ENCODE measurements at regions not wholly inside any gene's neighbourhood (a gene's known extent, or its start where the extent isn't known, plus 50 kb on each side); places are given as distances from the start of the nearest gene placed in this dataset.

- ATAC-seq (replicated peaks in 1 of 2) (no peak), DNase-seq (no peak)
- Mint-ChIP-seq H3K36me3 (ENCODE audit: insufficient read depth in 2 of 2) (no peaks in the 10 kb centered on the region), H3K4me3 (no peak overlapping the region), H3K9me3 (peaks cover 2% of the 10 kb centered on the region in 2 donors), H3K4me1 (ENCODE audit: low read depth) (no peaks in the 10 kb centered on the region), H3K27me3 (ENCODE audit: low read depth) (no peaks in the 10 kb centered on the region), H3K27ac (no peak overlapping the region)
Observed at GRCh38 chr2:129240061-129240460, 739.4 kb upstream of the RAB6C start.

GRCh38 chr2:129242269-129242668 is 737.2 kb upstream of the RAB6C start:
- Mint-ChIP-seq H3K4me1 (ENCODE audit: low read depth) (no peaks in the 10 kb centered on the region), H3K27ac (no peak overlapping the region), H3K27me3 (ENCODE audit: low read depth) (no peaks in the 10 kb centered on the region), H3K36me3 (ENCODE audit: insufficient read depth in 2 of 2) (no peaks in the 10 kb centered on the region), H3K4me3 (no peak overlapping the region), H3K9me3 (peaks cover 0 to 4% of the 10 kb centered on the region in 2 donors)
- DNase-seq: no peak
- no peak for ATAC-seq (replicated peaks in 1 of 2)

- H3K27me3 Mint-ChIP-seq (ENCODE audit: low read depth): no peaks in the 10 kb centered on the region
- peaks cover 0 to 4% of the 10 kb centered on the region in 2 donors for H3K9me3 Mint-ChIP-seq
Observed at GRCh38 chr2:129247751-129248150, 731.7 kb upstream of the RAB6C start.

DNA sequence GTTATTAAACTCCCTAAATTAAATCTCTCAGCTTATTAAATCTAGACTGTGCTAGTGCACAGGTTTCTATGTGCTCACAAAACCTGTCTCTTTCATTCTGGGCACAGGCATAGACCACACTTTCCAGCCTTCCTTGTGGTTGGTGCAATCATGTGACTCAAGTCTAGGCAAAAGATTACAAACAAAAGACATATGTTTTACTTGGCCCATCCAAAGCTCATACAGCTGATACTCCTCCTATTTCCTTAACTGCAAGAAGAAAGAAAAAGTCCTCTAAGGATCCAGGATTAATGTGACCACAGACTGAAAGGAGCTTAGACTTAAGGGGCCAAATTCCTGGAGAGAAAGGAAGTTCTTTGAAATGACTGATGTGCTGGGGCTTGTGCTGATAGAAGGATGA is 731.3 kb upstream of the RAB6C start:
- Mint-ChIP-seq H3K36me3 (ENCODE audit: insufficient read depth in 2 of 2) (no peaks in the 10 kb centered on the region), H3K27ac (no peak overlapping the region), H3K4me3 (no peak overlapping the region), H3K4me1 (ENCODE audit: low read depth) (no peaks in the 10 kb centered on the region), H3K9me3 (peaks cover 0 to 4% of the 10 kb centered on the region in 2 donors), H3K27me3 (ENCODE audit: low read depth) (no peaks in the 10 kb centered on the region)
- DNase-seq (no peak), ATAC-seq (replicated peaks in 1 of 2) (no peak)

More at GRCh38 chr2:129247751-129248150, 731.7 kb upstream of the RAB6C start:
- no peak overlapping the region for H3K27ac Mint-ChIP-seq
- H3K4me1 Mint-ChIP-seq (ENCODE audit: low read depth): no peaks in the 10 kb centered on the region
- H3K36me3 Mint-ChIP-seq (ENCODE audit: insufficient read depth in 2 of 2): no peaks in the 10 kb centered on the region
- no peak for ATAC-seq (replicated peaks in 1 of 2)
- DNase-seq: no peak
- H3K4me3 Mint-ChIP-seq: no peak overlapping the region

DNA sequence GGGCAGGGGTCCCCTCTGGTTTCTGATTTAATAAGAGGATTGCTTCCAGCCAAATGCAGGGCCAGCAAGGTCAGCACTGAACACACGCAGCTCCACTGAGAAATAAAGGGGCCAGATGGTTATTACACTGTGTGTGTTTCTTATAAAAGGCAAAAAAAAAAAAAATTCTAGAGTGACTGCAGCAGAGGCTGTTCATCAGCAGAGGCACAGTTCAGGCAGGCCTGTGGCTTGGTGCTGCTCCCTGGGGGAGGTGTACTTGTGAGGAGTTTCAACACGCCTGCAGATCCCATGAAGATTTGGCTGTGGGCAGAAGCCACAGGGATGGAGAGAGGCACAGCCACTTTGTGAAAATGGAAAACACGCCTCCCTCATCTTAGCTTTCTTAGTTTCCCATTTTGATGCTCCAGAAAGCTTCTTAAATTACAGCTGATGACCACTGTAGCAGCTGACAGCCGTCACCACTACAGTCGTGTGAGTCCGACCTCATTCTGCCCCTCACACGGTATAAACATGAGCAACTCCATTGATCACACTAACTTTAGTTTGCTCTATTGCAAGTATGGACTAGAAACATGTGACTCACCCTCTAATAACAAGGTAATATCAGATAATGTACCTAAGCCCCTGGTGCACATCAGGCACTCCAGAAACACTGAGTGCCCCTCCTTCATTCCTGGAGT is 726.5 kb upstream of the RAB6C start:
- no peak overlapping the region for H3K27ac Mint-ChIP-seq
- H3K4me1 Mint-ChIP-seq (ENCODE audit: low read depth): no peaks in the 10 kb centered on the region
- DNase-seq (no peak), ATAC-seq (replicated peaks in 1 of 2) (no peak)
- H3K27me3 Mint-ChIP-seq (ENCODE audit: low read depth): no peaks in the 10 kb centered on the region
- peaks cover 0 to 2% of the 10 kb centered on the region in 2 donors for H3K36me3 Mint-ChIP-seq (ENCODE audit: insufficient read depth in 2 of 2)
- H3K4me3 Mint-ChIP-seq: no peak overlapping the region
- H3K9me3 Mint-ChIP-seq: peaks cover 7 to 13% of the 10 kb centered on the region in 2 donors

- H3K36me3 Mint-ChIP-seq (ENCODE audit: insufficient read depth in 2 of 2): peaks cover 0 to 3% of the 10 kb centered on the region in 2 donors
- H3K4me1 Mint-ChIP-seq (ENCODE audit: low read depth): no peaks in the 10 kb centered on the region
- DNase-seq: no peak
- ATAC-seq (replicated peaks in 1 of 2): no peak
- peaks cover 11 to 14% of the 10 kb centered on the region in 2 donors for H3K9me3 Mint-ChIP-seq
- H3K27me3 Mint-ChIP-seq (ENCODE audit: low read depth): no peaks in the 10 kb centered on the region
- H3K27ac Mint-ChIP-seq: no peak overlapping the region
- H3K4me3 Mint-ChIP-seq: no peak overlapping the region
Observed at GRCh38 chr2:129253461-129253812, 726.0 kb upstream of the RAB6C start.

- Mint-ChIP-seq H3K9me3 (peaks cover 16 to 18% of the 10 kb centered on the region in 2 donors), H3K27ac (no peak overlapping the region), H3K4me3 (no peak overlapping the region), H3K36me3 (ENCODE audit: insufficient read depth in 2 of 2) (peaks cover 0 to 8% of the 10 kb centered on the region in 2 donors), H3K27me3 (ENCODE audit: low read depth) (no peaks in the 10 kb centered on the region), H3K4me1 (ENCODE audit: low read depth) (no peaks in the 10 kb centered on the region)
- DNase-seq: no peak
- ATAC-seq (replicated peaks in 1 of 2): no peak
Observed at GRCh38 chr2:129254718-129255117, 724.7 kb upstream of the RAB6C start.

GRCh38 chr2:129255610-129256313 is 723.7 kb upstream of the RAB6C start:
- Mint-ChIP-seq H3K27me3 (ENCODE audit: low read depth) (no peaks in the 10 kb centered on the region), H3K4me3 (no peak overlapping the region), H3K27ac (no peak overlapping the region), H3K9me3 (peaks cover 17 to 18% of the 10 kb centered on the region in 2 donors), H3K4me1 (ENCODE audit: low read depth) (no peaks in the 10 kb centered on the region), H3K36me3 (ENCODE audit: insufficient read depth in 2 of 2) (peaks cover 0 to 8% of the 10 kb centered on the region in 2 donors)
- peak in 1 of 2 donors; percentile 1 for DNase-seq
- ATAC-seq (replicated peaks in 1 of 2): peak; percentile 58 to 76

DNA sequence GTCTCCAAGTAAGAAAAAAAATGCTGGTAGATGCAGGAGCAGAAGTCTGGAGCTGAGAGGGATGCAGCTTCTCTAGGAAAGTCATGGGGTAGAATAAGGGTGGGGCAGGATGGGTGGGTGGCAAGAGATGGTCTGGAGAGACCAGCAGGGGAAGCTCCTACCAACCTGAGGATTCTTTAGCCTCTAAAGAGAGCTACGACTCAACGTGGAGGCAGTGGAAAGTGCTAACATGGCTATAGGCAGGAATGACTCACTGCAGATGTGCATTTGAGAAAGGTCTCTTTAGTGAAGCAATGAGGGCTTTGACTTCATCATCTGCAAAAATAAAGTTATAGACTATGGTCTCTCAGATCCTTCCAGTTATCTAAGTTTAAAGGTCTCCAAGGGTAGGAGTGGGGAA is 722.8 kb upstream of the RAB6C start:
- Mint-ChIP-seq H3K27ac (no peak overlapping the region), H3K4me3 (no peak overlapping the region), H3K27me3 (ENCODE audit: low read depth) (no peaks in the 10 kb centered on the region), H3K36me3 (ENCODE audit: insufficient read depth in 2 of 2) (peaks cover 0 to 8% of the 10 kb centered on the region in 2 donors), H3K4me1 (ENCODE audit: low read depth) (no peaks in the 10 kb centered on the region), H3K9me3 (peaks cover 17 to 18% of the 10 kb centered on the region in 2 donors)
- ATAC-seq (replicated peaks in 1 of 2) (no peak), DNase-seq (no peak)

- H3K27ac Mint-ChIP-seq: no peak overlapping the region
- H3K9me3 Mint-ChIP-seq: peaks cover 14 to 15% of the 10 kb centered on the region in 2 donors
- ATAC-seq (replicated peaks in 1 of 2): no peak
- no peaks in the 10 kb centered on the region for H3K27me3 Mint-ChIP-seq (ENCODE audit: low read depth)
- H3K36me3 Mint-ChIP-seq (ENCODE audit: insufficient read depth in 2 of 2): peaks cover 7 to 10% of the 10 kb centered on the region in 2 donors
- no peaks in the 10 kb centered on the region for H3K4me1 Mint-ChIP-seq (ENCODE audit: low read depth)
- no peak for DNase-seq
- no peak overlapping the region for H3K4me3 Mint-ChIP-seq
Observed at GRCh38 chr2:129262934-129263333, 716.5 kb upstream of the RAB6C start.

GRCh38 chr2:129263939-129264338 is 715.5 kb upstream of the RAB6C start:
- Mint-ChIP-seq H3K4me3 (no peak overlapping the region), H3K27me3 (ENCODE audit: low read depth) (no peaks in the 10 kb centered on the region), H3K36me3 (ENCODE audit: insufficient read depth in 2 of 2) (peaks cover 7 to 9% of the 10 kb centered on the region in 2 donors), H3K9me3 (peaks cover 11% of the 10 kb centered on the region in 2 donors), H3K4me1 (ENCODE audit: low read depth) (no peaks in the 10 kb centered on the region), H3K27ac (no peak overlapping the region)
- no peak for DNase-seq
- ATAC-seq (replicated peaks in 1 of 2): no peak

- DNase-seq (no peak), ATAC-seq (replicated peaks in 1 of 2) (no peak)
- H3K27me3 Mint-ChIP-seq (ENCODE audit: low read depth): no peaks in the 10 kb centered on the region
- peaks cover 11 to 12% of the 10 kb centered on the region in 2 donors for H3K9me3 Mint-ChIP-seq
- H3K27ac Mint-ChIP-seq: no peak overlapping the region
- H3K4me3 Mint-ChIP-seq: no peak overlapping the region
- H3K4me1 Mint-ChIP-seq (ENCODE audit: low read depth): no peaks in the 10 kb centered on the region
- H3K36me3 Mint-ChIP-seq (ENCODE audit: insufficient read depth in 2 of 2): peaks cover 6 to 8% of the 10 kb centered on the region in 2 donors
Observed at GRCh38 chr2:129267559-129267958, 711.9 kb upstream of the RAB6C start.

DNA sequence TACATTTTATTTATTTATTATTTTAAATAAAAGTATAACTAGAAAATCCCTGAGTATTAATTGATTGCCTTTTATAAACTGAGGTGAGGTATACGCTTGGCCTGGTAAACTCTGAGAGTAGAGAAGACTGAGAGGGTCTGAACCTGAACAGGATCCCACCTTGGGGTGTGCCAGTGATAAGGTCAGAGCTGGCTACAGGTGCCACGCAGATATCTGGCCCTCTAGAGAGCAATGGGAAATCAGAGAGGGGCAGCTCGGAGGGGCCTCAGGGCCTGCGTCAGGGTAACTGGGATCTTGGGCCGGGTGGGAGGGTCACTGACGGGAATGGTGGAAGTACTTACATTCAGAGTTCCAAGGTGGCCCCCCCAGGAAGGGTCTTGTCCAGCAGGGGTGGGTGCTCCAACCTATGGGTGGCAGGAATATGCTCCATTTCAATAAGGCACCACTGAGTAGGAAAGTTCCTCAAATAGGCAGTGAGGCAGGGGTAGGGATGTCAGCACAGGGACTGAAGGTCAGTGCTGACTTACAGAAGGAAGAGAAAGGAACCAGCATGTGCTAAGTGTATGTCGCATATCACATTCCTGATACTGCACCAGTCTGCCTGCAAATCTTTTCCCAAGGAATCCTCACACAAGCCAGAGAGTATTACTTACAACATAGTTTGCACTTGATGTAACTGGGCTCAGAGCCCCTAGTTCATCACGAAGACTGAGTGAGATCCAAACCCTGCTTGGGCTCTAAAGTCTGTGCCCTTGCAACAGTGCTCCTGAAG is 706.0 kb upstream of the RAB6C start:
- peaks cover 1 to 2% of the 10 kb centered on the region in 2 donors for H3K36me3 Mint-ChIP-seq (ENCODE audit: insufficient read depth in 2 of 2)
- H3K9me3 Mint-ChIP-seq: peaks cover 3 to 6% of the 10 kb centered on the region in 2 donors
- no peaks in the 10 kb centered on the region for H3K4me1 Mint-ChIP-seq (ENCODE audit: low read depth)
- H3K27ac Mint-ChIP-seq: no peak overlapping the region
- no peaks in the 10 kb centered on the region for H3K27me3 Mint-ChIP-seq (ENCODE audit: low read depth)
- no peak for DNase-seq
- ATAC-seq (replicated peaks in 1 of 2): no peak
- H3K4me3 Mint-ChIP-seq: no peak overlapping the region
